Stimulated activated CD4-positive, alpha-beta T cell treated with anti-CD3 and anti-CD28 coated beads, TNF-alpha, amount 100 ng/mL, for 48 hours (primary cell): ENCODE measurements at regions not wholly inside any gene's neighbourhood (a gene's known extent, or its start where the extent isn't known, plus 50 kb on each side); places are given as distances from the start of the nearest gene placed in this dataset.
"Not testable (repeated sequence)": the region's sequence is repeated elsewhere in the genome, so short reads cannot be mapped to it uniquely, and the experiment has no call there.

Source experiments
- DNase-seq, 3 donors: peaks; one replicate each; pipeline ENCODE4 v3.0.0-alpha.2; 2020; ENCODE audit warnings: low read depth in 3 of 3

GRCh38 chr7:69076566-69076965, 521.7 kb upstream of the AUTS2 start:
- no peak for DNase-seq

- DNase-seq: no peak
Measured at GRCh38 chr7:69078997-69079769, 519.1 kb upstream of the AUTS2 start.

- not testable (repeated sequence) for DNase-seq
Measured at GRCh38 chr7:69087281-69087680, 511.0 kb upstream of the AUTS2 start.

- no peak for DNase-seq
Measured at GRCh38 chr7:69088185-69088584, 510.1 kb upstream of the AUTS2 start.

- no peak for DNase-seq
Measured at GRCh38 chr7:69090936-69091335, 507.3 kb upstream of the AUTS2 start.

- DNase-seq: no peak
Measured at GRCh38 chr7:69091521-69091920, 506.8 kb upstream of the AUTS2 start.

- DNase-seq: no peak
Measured at GRCh38 chr7:69095127-69095526, 503.1 kb upstream of the AUTS2 start.

GRCh38 chr7:69095649-69096048, 502.6 kb upstream of the AUTS2 start:
- no peak for DNase-seq

- DNase-seq: no peak
Measured at GRCh38 chr7:69104023-69104422, 494.3 kb upstream of the AUTS2 start.

GRCh38 chr7:69105092-69105491, 493.2 kb upstream of the AUTS2 start:
- DNase-seq: no peak

GRCh38 chr7:69105981-69106380, 492.3 kb upstream of the AUTS2 start:
- no peak for DNase-seq

GRCh38 chr7:69106449-69106848, 491.8 kb upstream of the AUTS2 start:
- not testable (repeated sequence) for DNase-seq

- not testable (repeated sequence) for DNase-seq
Measured at GRCh38 chr7:69106946-69107345, 491.3 kb upstream of the AUTS2 start.

GRCh38 chr7:69108097-69108496, 490.2 kb upstream of the AUTS2 start:
- DNase-seq: no peak

- no peak for DNase-seq
Measured at GRCh38 chr7:69109246-69109645, 489.0 kb upstream of the AUTS2 start.

GRCh38 chr7:69109879-69110278, 488.4 kb upstream of the AUTS2 start:
- no peak for DNase-seq

GRCh38 chr7:69110450-69111050, 487.7 kb upstream of the AUTS2 start:
- no peak for DNase-seq

- no peak for DNase-seq
Measured at GRCh38 chr7:69114374-69114773, 483.9 kb upstream of the AUTS2 start.

GRCh38 chr7:69115788-69116187, 482.5 kb upstream of the AUTS2 start:
- DNase-seq: no peak

GRCh38 chr7:69116196-69116595, 482.1 kb upstream of the AUTS2 start:
- not testable (repeated sequence) for DNase-seq

GRCh38 chr7:69122953-69123352, 475.3 kb upstream of the AUTS2 start:
- no peak for DNase-seq

GRCh38 chr7:69126896-69127479, 471.3 kb upstream of the AUTS2 start:
- no peak for DNase-seq

- no peak for DNase-seq
Measured at GRCh38 chr7:69129524-69129923, 468.8 kb upstream of the AUTS2 start.
